NCI-H460 (cell line): ENCODE measurements at regions not wholly inside any gene's neighbourhood (a gene's known extent, or its start where the extent isn't known, plus 50 kb on each side); places are given as distances from the start of the nearest gene placed in this dataset.

Experiments used
- DNase-seq: peaks from one replicate; pipeline ENCODE4 v3.0.0-alpha.2; 2016; ENCODE audit warnings: low read depth; ENCODE audit errors: extremely low read depth

DNA sequence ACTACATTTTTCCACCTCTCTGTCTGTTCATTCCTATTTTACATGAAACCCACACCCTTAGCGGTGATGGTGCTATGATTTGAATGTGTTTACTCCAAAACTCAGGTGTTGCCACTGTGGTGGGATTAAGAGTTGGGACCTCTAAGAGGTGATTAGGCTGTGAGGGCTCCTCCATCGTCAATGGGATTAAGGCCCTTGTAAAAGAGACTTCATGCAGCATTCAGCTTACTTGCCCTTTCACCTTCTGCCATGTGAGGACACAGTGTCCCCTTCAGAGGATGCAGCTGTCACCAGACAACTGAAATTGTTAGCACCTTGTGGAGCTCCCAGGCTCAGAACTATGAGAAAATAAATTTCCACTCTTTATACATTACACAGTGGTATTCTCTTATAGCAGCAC, 182.2 kb downstream of the NOC3L start:
- DNase-seq: no peak

DNA sequence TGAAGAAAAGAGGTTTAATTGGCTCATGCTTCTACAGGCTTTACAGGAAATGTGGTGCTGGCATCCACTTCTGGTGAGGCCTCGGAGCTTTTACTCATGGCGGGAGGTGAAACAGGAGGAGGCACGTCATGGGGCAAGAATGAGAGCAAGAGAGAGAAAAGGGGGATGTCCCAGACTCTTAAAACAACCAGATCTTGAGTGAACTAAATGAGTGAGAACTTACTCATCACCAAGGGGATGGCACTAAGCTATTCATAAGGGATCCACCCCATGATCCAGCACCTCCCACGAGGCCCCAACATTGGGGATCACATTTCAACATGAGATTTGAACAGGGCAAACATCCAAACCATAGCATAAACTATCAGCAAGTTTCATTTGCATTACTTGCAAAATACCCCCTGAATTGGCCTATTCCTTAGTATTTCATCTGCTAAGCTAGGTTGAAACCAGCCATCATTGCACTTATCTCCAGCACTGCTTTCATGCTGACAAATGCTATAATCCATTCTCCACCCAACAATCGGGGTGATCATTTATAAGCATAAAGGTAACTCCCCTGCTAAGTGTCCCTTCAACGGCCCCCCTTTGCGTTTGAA, 179.0 kb downstream of the NOC3L start:
- no peak for DNase-seq

DNA sequence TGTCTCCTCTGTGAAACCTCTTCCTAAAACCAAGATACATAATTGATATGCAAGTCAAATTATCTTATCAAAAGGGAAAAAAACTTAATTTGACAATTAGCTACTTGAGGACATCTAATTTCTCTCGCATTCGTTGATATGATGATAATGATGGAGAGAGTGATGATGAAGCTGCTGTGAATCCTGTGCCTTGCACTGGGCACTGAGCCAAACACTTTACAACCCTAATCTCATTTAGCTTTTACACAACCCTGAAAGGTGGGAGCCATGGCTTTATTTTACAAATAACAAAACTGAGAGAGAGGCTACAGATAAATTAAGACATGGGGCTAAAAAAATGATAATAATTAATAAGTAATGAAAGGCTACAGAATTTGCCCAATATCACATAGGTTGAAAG, 176.0 kb downstream of the NOC3L start:
- no peak for DNase-seq

DNA sequence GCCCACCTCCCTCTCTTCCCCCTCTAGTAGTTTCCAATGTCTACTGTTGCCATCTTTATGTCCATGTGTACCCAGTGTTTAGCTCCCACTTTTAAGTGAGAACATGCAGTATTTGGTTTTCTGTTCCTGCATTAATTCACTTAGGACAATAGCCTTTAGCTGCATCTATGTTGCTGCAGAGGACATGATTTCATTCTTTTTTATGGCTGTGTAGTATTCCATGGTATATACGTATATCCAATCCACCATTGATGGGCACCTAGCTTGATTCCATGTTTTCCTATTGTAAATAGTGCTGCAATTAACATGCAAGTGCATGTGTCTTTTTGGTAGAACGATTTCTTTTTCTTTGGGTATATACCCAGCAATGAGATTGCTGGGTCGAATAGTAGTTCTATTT, 170.4 kb downstream of the NOC3L start:
- DNase-seq: no peak

DNA sequence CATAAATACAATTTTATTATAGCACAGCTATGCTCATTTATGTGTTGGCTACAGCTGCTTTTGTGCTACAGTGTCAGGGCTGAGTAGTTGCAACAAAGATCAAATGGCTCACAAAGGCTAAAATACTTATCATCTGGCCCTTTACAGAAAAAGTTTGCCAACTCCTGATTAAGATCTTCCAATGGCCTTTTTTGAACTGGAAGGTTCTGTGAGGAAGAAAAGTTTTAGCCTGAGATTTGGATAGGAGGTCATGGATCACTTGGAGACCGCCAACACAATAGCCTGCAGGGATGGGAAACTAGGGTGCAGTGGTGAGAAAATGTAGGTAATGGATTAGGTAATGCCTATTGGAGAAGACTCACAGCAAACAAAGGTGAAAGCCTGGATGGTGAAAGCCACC, 169.8 kb downstream of the NOC3L start:
- no peak for DNase-seq

DNA sequence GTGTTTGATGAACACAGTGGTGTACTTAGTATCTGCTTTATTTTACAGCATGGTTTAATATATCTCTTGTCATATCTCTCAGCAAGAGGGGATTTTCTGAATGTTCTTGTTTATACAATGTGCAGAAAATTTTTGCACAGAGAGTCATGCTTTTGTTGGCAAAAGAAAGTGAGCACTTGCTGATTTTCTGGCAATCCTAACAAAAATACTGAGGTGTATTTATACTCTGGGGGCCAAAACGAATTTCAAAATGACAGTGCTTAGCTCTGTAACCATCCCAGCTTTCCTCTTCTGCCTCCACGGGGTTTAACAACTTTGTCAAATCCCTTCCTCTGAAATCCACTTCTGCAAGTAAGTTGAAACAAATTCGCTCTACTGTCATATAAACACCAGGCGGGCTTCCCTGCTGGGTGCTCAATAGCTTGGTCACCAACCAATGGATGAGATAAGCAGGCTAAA, 169.2 kb downstream of the NOC3L start:
- no peak for DNase-seq

DNA sequence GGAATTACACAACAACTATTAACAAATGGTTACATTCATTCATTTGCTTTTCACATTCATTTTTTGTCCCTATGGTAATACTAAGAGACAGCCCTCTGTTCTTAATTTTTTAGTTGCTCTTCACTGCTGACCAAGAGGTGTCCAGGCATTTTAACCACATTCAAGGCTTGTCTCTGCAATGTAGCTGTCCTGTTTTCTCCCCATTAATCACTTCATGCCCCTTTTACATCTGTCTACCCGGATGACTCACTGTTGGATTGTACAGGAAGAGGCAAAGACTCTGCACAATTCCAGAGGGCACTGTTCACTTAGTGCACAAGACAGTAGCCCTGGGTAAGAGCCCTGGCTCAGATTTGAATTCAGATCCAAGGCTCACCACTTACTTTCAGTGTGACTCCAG, 168.5 kb downstream of the NOC3L start:
- DNase-seq: peak; percentile 2

DNA sequence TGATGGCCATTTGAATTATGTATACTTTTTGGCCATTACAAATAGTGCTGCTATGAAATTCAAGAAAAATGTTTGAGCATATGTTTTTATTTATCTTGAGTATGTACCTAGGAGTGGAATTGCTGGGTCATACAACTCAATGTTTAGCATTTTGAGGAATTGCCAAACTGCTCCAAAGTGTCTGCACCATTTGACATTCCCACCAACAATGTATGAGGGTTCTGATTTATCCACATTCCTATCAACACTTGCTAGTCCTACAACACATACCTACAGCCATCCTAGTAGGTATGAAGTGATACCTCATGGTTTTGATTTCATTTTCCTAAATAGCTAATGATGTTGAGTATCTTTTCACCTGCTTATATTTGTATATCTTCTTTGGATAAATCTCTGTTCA, 165.5 kb downstream of the NOC3L start:
- DNase-seq: no peak

DNA sequence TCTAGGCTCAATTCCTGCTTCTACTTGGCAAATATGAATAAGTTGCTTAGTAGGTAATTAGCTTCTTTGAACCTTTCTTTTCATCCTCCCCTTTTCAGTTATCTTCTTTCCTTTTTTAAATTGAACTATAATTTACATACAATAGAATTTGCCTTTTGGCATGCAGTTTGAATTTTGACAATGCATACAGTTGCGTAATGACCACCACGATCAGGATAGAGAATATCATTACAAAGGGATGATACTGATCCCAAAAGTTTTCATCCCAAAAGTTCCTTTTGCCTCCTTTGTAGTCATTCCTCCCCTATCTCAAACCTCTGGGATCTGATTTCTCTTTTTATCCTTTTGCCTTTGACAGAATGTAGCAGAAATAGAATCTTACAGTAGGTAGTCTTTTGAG, 164.4 kb downstream of the NOC3L start:
- no peak for DNase-seq

DNA sequence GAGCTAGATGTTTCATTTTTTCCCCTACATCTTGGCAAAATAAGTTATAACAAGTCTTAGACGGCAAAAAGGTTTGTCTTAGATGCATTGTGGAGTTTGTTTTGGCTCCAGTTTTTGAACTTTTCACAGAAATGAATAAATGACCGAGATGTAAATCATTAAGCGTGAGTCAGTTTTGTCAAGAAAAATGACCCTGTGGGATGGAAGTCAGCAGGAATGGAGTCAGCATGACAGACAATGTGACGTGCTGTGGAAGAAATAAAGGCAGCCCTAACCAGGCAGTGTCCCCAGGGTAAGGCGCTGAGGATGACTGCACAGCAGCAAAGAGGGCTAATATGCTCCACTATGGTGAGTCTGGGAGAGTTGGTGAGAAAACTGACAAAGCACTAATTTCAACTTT, 163.2 kb downstream of the NOC3L start:
- DNase-seq: no peak

DNA sequence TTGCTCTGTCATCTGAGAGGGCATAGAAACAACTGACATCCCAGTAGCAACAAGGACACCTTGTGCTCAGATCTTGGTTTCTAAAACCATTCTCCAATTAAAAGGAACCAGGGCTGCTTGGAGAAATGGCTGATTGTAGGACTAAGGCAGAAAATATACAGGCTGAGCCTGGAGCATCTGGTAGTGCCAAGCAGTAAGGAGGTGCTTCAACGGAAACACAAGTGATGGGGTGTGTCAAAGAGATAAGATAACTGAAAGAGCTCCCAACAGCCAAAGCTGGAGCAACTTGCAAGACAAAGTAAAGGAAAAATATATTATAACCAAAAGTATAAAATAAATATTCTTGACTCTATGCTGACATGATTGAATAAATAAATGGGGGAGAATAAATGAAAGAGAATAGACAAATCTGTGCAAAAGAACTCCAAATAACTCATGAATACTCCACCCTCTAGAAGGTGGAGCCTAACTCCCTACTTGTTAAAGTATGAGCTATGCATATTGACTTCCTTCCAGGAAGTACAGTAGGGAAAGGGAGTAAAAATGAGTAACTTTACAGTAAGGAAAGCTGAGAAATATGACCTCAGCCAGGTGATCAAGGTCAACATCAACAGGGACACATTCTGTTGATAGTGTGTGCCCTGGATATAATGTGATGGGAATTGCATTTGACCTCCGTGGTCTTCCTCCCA, 162.4 kb downstream of the NOC3L start:
- no peak for DNase-seq

DNA sequence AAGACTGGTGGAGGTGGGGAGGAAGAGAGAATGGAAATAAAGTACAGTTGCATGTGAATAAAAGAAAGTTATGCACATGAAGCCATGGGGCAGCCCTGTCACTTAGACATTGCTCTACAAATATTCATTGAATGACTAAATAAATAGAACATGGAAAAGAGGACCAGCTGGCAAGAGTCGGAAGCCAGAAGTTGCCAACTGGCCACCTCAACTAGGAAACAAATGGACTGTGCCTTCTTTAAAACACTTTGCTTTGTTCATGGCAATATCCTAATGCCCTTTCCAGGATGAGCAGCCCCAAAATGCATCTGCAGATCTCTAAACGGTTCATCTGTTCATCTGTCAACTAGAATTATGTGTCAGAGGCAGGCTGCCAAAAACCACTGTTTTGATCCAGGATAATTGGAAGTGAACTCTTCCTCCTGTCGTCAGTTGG, 157.3 kb downstream of the NOC3L start:
- DNase-seq: no peak

DNA sequence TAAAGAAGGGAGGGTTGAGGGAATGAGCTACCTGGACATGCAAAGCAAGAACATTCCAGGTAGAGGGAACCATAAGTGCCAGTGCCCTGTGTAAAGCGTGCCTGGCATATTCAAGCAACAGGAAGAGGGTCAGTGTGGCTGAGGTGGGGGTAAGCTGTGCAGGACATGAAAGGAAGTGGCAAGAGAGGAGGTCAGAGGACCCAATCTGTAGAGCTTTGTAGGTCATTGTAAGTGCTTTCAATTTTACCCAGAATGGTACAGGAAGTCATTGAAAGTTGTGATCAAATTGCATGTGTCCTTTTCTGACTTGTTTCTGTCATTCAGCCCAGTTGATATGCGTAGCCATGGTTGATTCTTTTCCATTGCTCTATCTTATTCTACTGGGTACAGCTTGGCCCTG, 156.6 kb downstream of the NOC3L start:
- no peak for DNase-seq

DNA sequence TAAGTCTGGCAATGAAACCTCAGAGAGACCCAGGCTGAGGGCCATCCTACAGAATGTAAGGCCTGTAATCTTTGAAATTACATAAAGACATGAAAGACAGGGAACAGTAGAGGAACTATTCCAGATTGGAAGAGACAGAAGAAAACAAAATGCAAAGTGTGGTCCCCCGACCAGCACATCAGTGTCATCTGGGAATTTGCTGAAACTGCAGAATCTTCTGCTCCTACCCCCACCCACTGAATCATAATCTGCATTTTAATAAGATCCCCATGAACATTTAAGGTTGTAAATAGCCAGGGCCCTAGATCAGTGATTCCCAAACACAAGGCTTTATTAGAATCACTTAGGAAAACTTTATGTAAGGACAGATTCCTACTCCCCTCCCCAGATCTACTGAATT, 154.4 kb downstream of the NOC3L start:
- DNase-seq: no peak

DNA sequence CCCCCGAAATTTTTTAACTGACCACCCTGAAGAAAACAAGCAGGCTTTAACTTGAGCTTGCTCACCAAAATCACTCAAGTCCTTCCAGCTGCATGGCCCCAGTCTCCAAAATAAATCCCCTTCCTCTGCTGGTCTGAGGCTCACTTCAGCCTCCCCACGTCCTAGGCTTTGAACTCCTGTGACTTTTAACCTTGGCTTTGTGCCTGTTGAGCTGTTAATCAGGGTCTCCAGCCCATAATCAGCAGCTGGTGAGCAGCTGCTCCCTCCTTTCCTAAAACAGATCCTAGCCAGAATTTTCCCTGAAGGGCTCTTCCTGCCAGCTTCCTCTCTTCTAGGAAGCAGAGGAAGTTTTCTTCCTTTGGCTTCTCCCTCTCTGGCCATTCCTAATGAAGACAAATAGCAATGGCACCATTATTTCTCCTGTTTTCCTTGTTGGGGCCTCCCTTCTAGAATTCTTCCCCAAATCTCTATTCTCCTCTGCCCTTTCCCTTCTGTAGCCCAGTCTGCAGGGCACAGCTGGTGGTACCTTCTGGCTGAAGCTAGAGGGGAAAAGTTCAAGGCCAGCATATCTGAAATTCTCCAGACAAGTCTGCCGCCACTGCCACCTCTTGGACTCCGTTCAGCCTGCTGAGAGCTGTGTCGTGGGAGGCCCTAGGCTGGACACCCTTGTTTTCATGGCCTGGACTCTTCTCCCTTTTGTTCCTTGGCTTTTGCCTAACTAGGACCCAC, 152.1 kb downstream of the NOC3L start:
- no peak for DNase-seq

DNA sequence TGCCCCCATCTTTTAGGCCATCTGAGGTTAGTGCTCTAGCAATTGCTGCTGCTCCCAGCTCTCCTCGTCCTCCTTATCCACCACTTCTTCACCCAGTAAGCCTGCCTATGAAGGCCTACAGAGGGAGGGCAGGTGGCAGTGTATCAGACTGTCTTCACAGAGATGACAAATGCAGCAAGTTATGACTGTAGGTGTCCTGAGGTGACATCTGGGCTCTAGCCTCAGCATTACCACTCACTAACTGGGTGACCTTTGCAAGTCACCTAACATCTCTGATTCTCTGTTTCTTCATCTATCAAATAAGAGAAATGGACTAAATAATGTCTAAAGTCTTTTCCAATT, 151.6 kb downstream of the NOC3L start:
- DNase-seq: no peak

DNA sequence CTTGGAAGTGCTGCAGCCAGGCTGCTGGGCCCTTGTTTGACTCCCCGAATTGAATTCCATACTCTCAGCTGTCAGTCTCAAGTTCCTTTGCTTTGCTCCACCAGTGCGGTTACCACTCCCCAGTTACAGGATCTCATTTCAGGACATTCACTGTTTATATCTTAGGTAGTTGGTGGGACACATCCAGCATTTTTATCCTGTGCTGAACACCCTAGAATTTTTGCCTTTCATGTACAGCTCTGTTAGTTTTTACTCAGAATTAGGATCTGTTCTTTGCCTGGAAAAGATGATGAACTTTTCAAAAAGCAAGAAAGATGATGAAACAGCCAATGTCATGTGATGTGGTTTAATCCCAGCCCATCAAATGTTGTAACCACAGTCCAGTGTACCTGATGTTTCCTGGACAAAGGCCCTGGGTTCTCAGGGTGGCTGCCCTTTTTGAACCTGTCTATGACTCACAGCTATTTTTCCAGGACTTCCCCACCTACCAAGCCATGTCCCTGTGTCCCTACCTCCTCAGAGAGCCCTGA, 149.7 kb downstream of the NOC3L start:
- no peak for DNase-seq

DNA sequence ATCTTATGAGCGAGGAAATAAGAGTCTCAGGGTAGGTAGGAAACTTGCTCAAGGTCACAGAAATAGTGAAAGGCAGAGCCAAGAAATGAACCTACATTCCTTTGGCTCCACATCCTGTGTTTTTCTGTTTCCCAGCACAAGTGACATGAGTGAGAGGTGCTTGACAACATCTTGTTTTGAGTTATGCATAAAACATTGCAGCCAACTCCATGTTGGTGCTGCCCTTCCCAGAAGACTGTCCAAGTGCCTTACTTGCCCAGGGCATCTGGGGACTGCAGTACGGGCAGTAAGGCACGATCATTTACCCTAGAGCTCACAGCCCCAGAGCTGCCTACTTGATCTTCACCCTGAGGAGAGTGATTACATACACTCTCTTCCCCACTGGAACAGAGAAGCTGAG, 148.8 kb downstream of the NOC3L start:
- no peak for DNase-seq

DNA sequence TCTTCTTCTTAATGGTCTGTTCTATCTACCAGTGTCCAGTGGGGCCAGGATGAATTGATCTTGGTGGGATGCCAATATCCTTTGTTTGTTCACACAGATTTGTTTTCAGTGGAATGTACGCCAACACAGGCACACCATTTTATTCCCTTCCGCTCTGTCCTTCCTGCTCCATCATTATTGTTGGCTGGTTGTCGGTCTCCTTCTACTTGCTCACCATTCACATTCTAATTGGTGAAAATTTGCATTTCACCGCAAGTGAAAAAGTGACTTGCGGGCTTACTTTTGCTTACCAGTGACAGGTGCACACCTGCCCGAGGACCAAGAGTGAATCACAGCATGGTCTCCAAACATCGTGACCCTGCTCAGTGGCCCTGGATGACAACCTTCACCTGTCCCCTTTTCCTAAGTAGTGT, 148.3 kb downstream of the NOC3L start:
- no peak for DNase-seq

DNA sequence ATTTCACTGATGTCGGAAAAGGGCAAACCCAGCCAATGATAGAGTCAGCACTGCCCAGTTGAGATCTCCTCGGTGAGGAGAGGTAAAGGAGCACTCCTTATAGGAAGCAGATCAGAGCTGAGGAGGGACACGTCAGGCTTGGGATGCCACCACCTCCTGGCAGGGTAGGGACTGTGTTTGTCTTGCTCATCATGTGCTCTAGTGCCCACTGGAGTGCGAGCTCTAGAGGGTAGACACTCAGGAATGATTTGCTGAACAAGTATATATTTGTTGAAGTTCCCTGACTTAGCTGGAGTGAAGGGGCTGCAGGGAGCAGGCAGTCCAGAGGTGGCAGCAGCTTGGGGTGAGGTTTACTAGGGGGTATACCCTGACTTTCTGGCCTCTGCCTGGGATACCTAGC, 146.5 kb downstream of the NOC3L start:
- no peak for DNase-seq

DNA sequence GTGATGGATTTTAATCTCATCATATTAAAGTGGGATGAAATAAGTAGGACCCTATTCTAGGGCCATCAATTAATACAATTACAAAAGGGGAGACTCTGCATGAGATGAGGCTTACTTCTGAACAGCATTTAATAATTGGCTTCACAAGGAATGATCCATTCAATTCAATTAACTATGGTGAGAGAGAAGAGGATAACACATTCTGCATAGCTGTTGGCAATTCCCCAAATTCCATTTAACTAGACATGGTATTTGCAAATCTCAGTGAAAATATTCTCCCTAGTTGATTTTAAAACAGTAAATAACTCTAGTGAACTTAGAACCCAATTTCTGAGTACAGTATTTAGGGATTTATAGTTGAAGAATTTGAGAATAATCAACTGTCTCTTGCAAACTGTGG, 145.3 kb downstream of the NOC3L start:
- DNase-seq: no peak
